ENCODE measurements at regions not wholly inside any gene's neighbourhood (a gene's known extent, or its start where the extent isn't known, plus 50 kb on each side); places are given as distances from the start of the nearest gene placed in this dataset.

GRCh38 chr9:81461196-81461595 is 228.2 kb downstream of the TLE1 start:
- no peak for TF ChIP-seq EZH2 (optimal IDR thresholded peaks at IDR 0.05; ENCODE audit: low read depth, low read length)
- TF ChIP-seq, protein P1, sequence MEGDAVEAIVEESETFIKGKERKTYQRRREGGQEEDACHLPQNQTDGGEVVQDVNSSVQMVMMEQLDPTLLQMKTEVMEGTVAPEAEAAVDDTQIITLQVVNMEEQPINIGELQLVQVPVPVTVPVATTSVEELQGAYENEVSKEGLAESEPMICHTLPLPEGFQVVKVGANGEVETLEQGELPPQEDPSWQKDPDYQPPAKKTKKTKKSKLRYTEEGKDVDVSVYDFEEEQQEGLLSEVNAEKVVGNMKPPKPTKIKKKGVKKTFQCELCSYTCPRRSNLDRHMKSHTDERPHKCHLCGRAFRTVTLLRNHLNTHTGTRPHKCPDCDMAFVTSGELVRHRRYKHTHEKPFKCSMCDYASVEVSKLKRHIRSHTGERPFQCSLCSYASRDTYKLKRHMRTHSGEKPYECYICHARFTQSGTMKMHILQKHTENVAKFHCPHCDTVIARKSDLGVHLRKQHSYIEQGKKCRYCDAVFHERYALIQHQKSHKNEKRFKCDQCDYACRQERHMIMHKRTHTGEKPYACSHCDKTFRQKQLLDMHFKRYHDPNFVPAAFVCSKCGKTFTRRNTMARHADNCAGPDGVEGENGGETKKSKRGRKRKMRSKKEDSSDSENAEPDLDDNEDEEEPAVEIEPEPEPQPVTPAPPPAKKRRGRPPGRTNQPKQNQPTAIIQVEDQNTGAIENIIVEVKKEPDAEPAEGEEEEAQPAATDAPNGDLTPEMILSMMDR (IDR thresholded peaks at IDR 0.05; ENCODE audit: low read length): no peak
